ENCODE measurements at regions not wholly inside any gene's neighbourhood (a gene's known extent, or its start where the extent isn't known, plus 50 kb on each side); places are given as distances from the start of the nearest gene placed in this dataset.

- DNase-seq (ENCODE audit: extremely low spot score, unreplicated experiment) = no peak
- Mint-ChIP-seq H3K4me3 (no peak overlapping the region), H3K27ac (no peak overlapping the region), H3K27me3 (no peaks in the 10 kb centered on the region), H3K4me1 (ENCODE audit: unreplicated experiment) (no peaks in the 10 kb centered on the region), H3K36me3 (no peaks in the 10 kb centered on the region), H3K9me3 (no peaks in the 10 kb centered on the region)
- no peak for TF ChIP-seq CTCF (conservative IDR thresholded peaks at IDR 0.05)
Observed at GRCh38 chr6:95071464-95071863, 505.9 kb upstream of the MANEA start.

GRCh38 chr6:95078457-95078856, 498.9 kb upstream of the MANEA start:
- H3K27ac Mint-ChIP-seq = no peak overlapping the region
- DNase-seq (ENCODE audit: extremely low spot score, unreplicated experiment) = no peak
- no peaks in the 10 kb centered on the region for H3K27me3 Mint-ChIP-seq
- H3K9me3 Mint-ChIP-seq = no peaks in the 10 kb centered on the region
- no peaks in the 10 kb centered on the region for H3K36me3 Mint-ChIP-seq
- peak; percentile 31 for TF ChIP-seq CTCF (conservative IDR thresholded peaks at IDR 0.05)
- H3K4me3 Mint-ChIP-seq = no peak overlapping the region
- H3K4me1 Mint-ChIP-seq (ENCODE audit: unreplicated experiment) = no peaks in the 10 kb centered on the region

- no peak for DNase-seq (ENCODE audit: extremely low spot score, unreplicated experiment)
- TF ChIP-seq CTCF (conservative IDR thresholded peaks at IDR 0.05) = no peak
- Mint-ChIP-seq H3K27me3 (no peaks in the 10 kb centered on the region), H3K4me1 (ENCODE audit: unreplicated experiment) (no peaks in the 10 kb centered on the region), H3K9me3 (no peaks in the 10 kb centered on the region), H3K27ac (no peak overlapping the region), H3K4me3 (no peak overlapping the region), H3K36me3 (no peaks in the 10 kb centered on the region)
Observed at GRCh38 chr6:95081231-95081630, 496.1 kb upstream of the MANEA start.

- no peaks in the 10 kb centered on the region for H3K27me3 Mint-ChIP-seq
- TF ChIP-seq CTCF (conservative IDR thresholded peaks at IDR 0.05) = no peak
- H3K9me3 Mint-ChIP-seq = no peaks in the 10 kb centered on the region
- no peak for DNase-seq (ENCODE audit: extremely low spot score, unreplicated experiment)
- H3K36me3 Mint-ChIP-seq = no peaks in the 10 kb centered on the region
- H3K4me1 Mint-ChIP-seq (ENCODE audit: unreplicated experiment) = no peaks in the 10 kb centered on the region
- no peak overlapping the region for H3K27ac Mint-ChIP-seq
- H3K4me3 Mint-ChIP-seq = no peak overlapping the region
Observed at GRCh38 chr6:95081949-95082348, 495.4 kb upstream of the MANEA start.

GRCh38 chr6:95083506-95083905, 493.8 kb upstream of the MANEA start:
- H3K36me3 Mint-ChIP-seq = no peaks in the 10 kb centered on the region
- no peak for DNase-seq (ENCODE audit: extremely low spot score, unreplicated experiment)
- no peak for TF ChIP-seq CTCF (conservative IDR thresholded peaks at IDR 0.05)
- H3K27me3 Mint-ChIP-seq = no peaks in the 10 kb centered on the region
- H3K9me3 Mint-ChIP-seq = no peaks in the 10 kb centered on the region
- no peak overlapping the region for H3K4me3 Mint-ChIP-seq
- H3K27ac Mint-ChIP-seq = no peak overlapping the region
- no peaks in the 10 kb centered on the region for H3K4me1 Mint-ChIP-seq (ENCODE audit: unreplicated experiment)

GRCh38 chr6:95084867-95085266, 492.5 kb upstream of the MANEA start:
- no peak for DNase-seq (ENCODE audit: extremely low spot score, unreplicated experiment)
- Mint-ChIP-seq H3K27ac (no peak overlapping the region), H3K27me3 (no peaks in the 10 kb centered on the region), H3K9me3 (no peaks in the 10 kb centered on the region), H3K4me1 (ENCODE audit: unreplicated experiment) (no peaks in the 10 kb centered on the region), H3K36me3 (no peaks in the 10 kb centered on the region), H3K4me3 (no peak overlapping the region)
- TF ChIP-seq CTCF (conservative IDR thresholded peaks at IDR 0.05) = no peak

Data from type B pancreatic cell (in vitro differentiated cells).